ENCODE measurements at regions not wholly inside any gene's neighbourhood (a gene's known extent, or its start where the extent isn't known, plus 50 kb on each side); places are given as distances from the start of the nearest gene placed in this dataset.

DNA sequence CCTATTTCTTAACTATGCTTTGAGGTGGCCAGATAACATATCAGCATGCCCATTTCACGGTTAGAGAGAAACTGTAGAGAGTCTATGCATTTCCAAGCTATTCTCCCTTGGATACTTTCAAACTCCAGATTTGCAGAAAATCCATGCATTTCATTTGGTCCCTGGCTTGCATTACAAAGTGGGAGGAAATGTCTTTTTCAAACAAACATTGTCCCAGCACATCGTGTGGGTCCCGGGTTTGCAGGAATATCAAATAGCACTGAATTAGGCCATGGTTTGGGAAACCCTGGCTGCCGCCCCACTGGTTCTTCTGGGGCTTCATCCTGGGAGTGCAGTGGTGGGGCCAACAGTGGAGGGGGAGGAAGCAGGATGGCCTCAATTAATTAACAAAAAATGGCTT is 171.9 kb downstream of the IRX5 start:
- Histone ChIP-seq H3K79me2 (ENCODE audit: insufficient read depth) (no peaks in the 10 kb centered on the region), H3K9me2 (no peaks in the 10 kb centered on the region), H4K20me1 (ENCODE audit: insufficient read depth) (no peaks in the 10 kb centered on the region), H3K9ac (no peak overlapping the region), H3K4me1 (ENCODE audit: control insufficient read depth in 1 of 2, insufficient read depth in 2 of 2, low read depth in 1 of 2, low read length in 1 of 2) (no peaks in the 10 kb centered on the region), H2AFZ (ENCODE audit: low read depth) (no peak overlapping the region), H3K27ac (ENCODE audit: low read depth in 2 of 2, low read length in 1 of 2) (no peak overlapping the region), H3K4me2 (no peak overlapping the region), H3F3A (replicated peaks; ENCODE audit: insufficient read depth) (no peaks in the 10 kb centered on the region), H3K4me3 (ENCODE audit: low read depth in 2 of 2, low read length in 1 of 2) (no peak overlapping the region), H3K9me3 (no peaks in the 10 kb centered on the region), H3K27me3 (ENCODE audit: insufficient read depth) (no peaks in the 10 kb centered on the region), H3K36me3 (replicated peaks in 1 of 2; ENCODE audit: control insufficient read depth in 1 of 2, insufficient read depth in 2 of 2, low read length in 1 of 2) (no peaks in the 10 kb centered on the region)
- CTCF ChIA-PET, result interaction anchor here (1.1 to 3.0 kb wide), 4 partner anchors 9 to 221 kb away, joined by 3 to 9 read pairs (median 4); partner anchors contain the start of gene IRX6
- TF ChIP-seq REST (IDR thresholded peaks at IDR 0.05; ENCODE audit: low read depth, low read length), result no peak
- no peak for TF ChIP-seq RXRA (IDR thresholded peaks at IDR 0.05; ENCODE audit: borderline replicate concordance, low read depth)
- TF ChIP-seq, protein P1, sequence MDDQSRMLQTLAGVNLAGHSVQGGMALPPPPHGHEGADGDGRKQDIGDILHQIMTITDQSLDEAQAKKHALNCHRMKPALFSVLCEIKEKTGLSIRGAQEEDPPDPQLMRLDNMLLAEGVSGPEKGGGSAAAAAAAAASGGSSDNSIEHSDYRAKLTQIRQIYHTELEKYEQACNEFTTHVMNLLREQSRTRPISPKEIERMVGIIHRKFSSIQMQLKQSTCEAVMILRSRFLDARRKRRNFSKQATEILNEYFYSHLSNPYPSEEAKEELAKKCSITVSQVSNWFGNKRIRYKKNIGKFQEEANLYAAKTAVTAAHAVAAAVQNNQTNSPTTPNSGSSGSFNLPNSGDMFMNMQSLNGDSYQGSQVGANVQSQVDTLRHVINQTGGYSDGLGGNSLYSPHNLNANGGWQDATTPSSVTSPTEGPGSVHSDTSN (IDR thresholded peaks at IDR 0.05), result no peak
- TF ChIP-seq MXI1 (IDR thresholded peaks at IDR 0.05; ENCODE audit: low read depth, low read length), result no peak
- TF ChIP-seq, protein P2, sequence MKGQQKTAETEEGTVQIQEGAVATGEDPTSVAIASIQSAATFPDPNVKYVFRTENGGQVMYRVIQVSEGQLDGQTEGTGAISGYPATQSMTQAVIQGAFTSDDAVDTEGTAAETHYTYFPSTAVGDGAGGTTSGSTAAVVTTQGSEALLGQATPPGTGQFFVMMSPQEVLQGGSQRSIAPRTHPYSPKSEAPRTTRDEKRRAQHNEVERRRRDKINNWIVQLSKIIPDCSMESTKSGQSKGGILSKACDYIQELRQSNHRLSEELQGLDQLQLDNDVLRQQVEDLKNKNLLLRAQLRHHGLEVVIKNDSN (IDR thresholded peaks at IDR 0.05; ENCODE audit: borderline replicate concordance, low read depth), result no peak
- no peak for TF ChIP-seq GABPA (IDR thresholded peaks at IDR 0.05; ENCODE audit: low read depth)
- no peak for TF ChIP-seq SIN3A (IDR thresholded peaks at IDR 0.05; ENCODE audit: borderline replicate concordance, low read depth, low read length)
- no peak for TF ChIP-seq FOXM1 (IDR thresholded peaks at IDR 0.05; ENCODE audit: low read depth)
- no peak for TF ChIP-seq USF2 (IDR thresholded peaks at IDR 0.05; ENCODE audit: borderline replicate concordance, low read depth, low read length)
- TF ChIP-seq, protein P3, sequence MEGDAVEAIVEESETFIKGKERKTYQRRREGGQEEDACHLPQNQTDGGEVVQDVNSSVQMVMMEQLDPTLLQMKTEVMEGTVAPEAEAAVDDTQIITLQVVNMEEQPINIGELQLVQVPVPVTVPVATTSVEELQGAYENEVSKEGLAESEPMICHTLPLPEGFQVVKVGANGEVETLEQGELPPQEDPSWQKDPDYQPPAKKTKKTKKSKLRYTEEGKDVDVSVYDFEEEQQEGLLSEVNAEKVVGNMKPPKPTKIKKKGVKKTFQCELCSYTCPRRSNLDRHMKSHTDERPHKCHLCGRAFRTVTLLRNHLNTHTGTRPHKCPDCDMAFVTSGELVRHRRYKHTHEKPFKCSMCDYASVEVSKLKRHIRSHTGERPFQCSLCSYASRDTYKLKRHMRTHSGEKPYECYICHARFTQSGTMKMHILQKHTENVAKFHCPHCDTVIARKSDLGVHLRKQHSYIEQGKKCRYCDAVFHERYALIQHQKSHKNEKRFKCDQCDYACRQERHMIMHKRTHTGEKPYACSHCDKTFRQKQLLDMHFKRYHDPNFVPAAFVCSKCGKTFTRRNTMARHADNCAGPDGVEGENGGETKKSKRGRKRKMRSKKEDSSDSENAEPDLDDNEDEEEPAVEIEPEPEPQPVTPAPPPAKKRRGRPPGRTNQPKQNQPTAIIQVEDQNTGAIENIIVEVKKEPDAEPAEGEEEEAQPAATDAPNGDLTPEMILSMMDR (IDR thresholded peaks at IDR 0.05), result no peak
- TF ChIP-seq EZH2phosphoT487 (IDR thresholded peaks at IDR 0.05; ENCODE audit: borderline replicate concordance, low read depth), result no peak
- no peak for TF ChIP-seq POLR2AphosphoS5 (IDR thresholded peaks at IDR 0.05; ENCODE audit: low read depth, low read length)
- no peak for TF ChIP-seq RCOR1 (IDR thresholded peaks at IDR 0.05; ENCODE audit: low read length)
- no peak for TF ChIP-seq TEAD4 (IDR thresholded peaks at IDR 0.05; ENCODE audit: borderline replicate concordance, insufficient read depth)
- no peak for TF ChIP-seq SMC3 (IDR thresholded peaks at IDR 0.05; ENCODE audit: low read depth, low read length)
- no peak for TF ChIP-seq EP300 (IDR thresholded peaks at IDR 0.05; ENCODE audit: borderline replicate concordance in 1 of 2, low read depth in 1 of 2, low read length in 1 of 2)
- no peak for TF ChIP-seq MEF2A (IDR thresholded peaks at IDR 0.05; ENCODE audit: borderline replicate concordance, low read depth)
- TF ChIP-seq CHD2 (IDR thresholded peaks at IDR 0.05; ENCODE audit: low read length, partially characterized antibody), result no peak
- no peak for DNase-seq
- 13% methylated on average over 4 of the region's 4 CpGs for WGBS (ENCODE audit: low lambda C conversion rate)
- POLR2A ChIA-PET, result no interaction called here

All from SK-N-SH (cell line).